GM23248 (cell line): ENCODE measurements at regions not wholly inside any gene's neighbourhood (a gene's known extent, or its start where the extent isn't known, plus 50 kb on each side); places are given as distances from the start of the nearest gene placed in this dataset.

Source experiments
- EZH2 ChIP-seq: fragments of 200-600 bp; sonication (generic); IDR thresholded peaks from 2 replicates; pipeline ENCODE4 v1.6.1; 2018; ENCODE audit warnings: antibody characterized with exemption, mild to moderate bottlenecking; ENCODE audit not compliant: insufficient read depth, poor library complexity, severe bottlenecking
- EZH2phosphoT487 ChIP-seq: fragments of 200-600 bp; sonication (generic); IDR thresholded peaks from 2 replicates; pipeline ENCODE4 v1.6.1; 2018; ENCODE audit warnings: antibody characterized with exemption, moderate library complexity, mild to moderate bottlenecking, low read depth; ENCODE audit not compliant: insufficient read depth

DNA sequence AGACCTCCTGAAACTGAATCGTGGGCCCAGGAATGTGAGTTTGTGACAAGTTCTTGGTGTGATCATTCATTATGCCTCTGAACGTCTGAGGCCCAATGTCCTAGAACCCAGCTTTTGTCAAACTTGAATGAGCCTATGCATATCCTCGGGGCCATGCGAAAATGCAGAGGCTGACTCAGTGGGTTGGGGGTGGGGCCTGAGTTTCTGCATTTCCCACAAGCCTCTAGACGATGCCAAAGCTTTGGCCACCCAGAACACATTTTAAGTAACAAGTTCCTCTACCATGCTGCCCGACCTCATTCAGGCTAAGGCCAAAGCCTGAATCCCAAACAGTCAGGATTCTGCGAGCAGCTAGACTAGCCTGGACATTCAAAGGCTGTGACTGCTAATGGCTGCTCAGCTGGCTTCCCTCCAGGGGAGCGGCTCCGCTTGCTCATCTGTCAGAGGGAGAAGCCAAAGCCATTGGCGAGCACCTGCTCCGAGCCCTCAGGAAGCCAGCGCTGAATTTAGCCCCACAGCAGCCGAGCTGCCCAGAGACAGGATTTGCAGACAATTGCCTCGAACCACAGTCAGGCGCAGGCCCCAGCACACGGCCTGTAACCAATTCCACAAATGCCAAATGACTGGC is 177.5 kb downstream of the ZDHHC21 start:
- TF ChIP-seq EZH2 (no peak), EZH2phosphoT487 (no peak)
